HG03159 (cell line): ENCODE measurements at regions not wholly inside any gene's neighbourhood (a gene's known extent, or its start where the extent isn't known, plus 50 kb on each side); places are given as distances from the start of the nearest gene placed in this dataset.

Experiments used
- ATAC-seq: cut with Tn5 transposase; IDR thresholded peaks from one replicate; pipeline ENCODE4 v1.9.1; 2021; ENCODE audit warnings: mild to moderate bottlenecking, moderate library complexity; ENCODE audit not compliant: unreplicated experiment

- no peak for ATAC-seq
Measured at GRCh38 chr11:8323161-8323935, 59.7 kb upstream of the LMO1 start.

DNA sequence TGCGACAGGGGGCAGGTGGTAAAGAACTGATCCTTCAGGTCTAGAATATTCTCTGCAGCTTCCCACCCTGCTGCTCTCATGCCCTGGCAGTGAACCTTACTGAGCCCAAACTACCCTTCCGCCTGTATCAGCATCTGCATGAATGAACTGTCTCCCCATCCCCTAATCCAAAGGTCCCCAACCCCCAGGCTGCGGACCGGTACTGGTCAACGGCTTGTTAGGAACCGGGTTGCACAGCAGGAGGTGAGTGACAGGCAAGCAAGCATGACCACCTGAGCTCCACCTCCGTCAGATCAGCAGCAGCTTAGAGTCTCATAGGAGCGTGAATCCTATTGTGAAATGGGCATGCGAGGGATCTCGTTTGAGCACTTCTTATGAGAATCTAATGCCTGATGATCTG lies 58.2 kb upstream of the LMO1 start:
- ATAC-seq = no peak

GRCh38 chr11:8320076-8320475 lies 56.4 kb upstream of the LMO1 start:
- ATAC-seq = no peak

DNA sequence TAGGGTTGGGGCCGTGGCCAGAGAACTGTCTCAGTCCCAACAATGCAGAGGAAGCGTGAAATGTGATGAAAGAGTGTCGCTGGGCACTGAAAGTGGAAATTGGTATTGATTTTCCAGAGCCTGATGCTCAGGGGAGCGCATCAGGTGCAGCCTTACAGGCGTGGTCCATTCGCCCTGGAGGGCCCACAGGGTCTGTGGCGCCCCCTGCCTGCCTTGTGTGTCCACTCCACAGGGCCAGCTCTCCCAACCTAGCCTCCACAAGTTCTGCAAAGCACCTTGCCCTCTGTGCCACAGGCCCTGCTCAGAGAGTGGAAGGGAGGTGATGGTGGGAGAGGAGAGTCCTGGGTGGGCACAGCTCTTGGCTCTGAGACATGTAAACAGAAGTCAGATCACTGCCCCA lies 54.9 kb upstream of the LMO1 start:
- ATAC-seq = no peak

GRCh38 chr11:8317159-8317558 lies 53.5 kb upstream of the LMO1 start:
- ATAC-seq = no peak

GRCh38 chr11:8315954-8316353 lies 52.3 kb upstream of the LMO1 start:
- ATAC-seq = no peak

DNA sequence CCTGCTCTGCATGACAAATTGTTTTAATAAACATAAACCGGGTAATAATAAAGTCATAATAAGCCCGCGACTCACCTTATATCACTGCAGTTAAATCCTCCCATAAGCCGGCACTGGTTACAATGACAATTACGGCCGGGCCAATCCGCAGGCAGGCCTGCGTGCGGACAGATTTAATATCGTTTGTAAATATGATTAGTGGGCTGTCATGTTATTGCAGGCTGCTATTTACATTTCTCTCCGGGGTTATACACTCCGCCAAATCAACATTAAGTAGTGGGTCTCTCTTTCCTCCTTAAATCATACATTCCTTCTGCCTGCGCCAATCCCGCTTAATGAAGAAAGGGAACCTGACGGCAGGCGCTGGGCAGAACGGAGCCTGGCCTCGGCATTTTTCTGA lies 51.8 kb upstream of the LMO1 start:
- ATAC-seq = no peak

- no peak for ATAC-seq
Measured at GRCh38 chr11:8314916-8315315, 51.2 kb upstream of the LMO1 start.

DNA sequence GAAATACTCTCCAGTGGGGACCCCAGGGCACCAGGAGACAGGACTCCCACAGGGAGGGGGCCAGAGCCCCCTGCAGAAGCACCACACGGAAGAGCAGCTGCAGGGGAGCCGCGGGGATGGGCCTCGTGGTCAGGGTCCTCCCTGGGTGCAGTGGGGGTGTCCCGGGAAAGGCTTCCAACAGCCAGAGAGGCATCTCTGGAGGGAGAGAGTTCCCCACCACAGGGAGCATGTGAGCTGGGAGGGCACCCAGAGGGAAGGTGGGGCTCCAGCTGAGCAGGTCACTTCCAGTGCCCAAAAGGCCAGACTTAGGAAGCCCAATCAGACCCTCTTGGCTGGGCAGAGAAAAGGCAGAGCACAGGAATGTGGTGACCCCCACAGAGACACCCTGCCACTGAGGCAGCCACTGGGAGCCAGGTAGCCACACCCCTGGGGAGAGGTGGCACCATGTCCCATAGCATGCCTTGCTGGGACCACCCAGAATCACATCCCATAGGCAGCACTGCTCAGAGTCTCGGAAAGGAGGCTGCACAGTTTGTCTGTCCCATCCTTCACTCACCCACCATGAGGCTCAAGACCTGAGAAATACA lies 49.9 kb upstream of the LMO1 start:
- no peak for ATAC-seq
